HepG2 (cell line): ENCODE measurements at regions not wholly inside any gene's neighbourhood (a gene's known extent, or its start where the extent isn't known, plus 50 kb on each side); places are given as distances from the start of the nearest gene placed in this dataset.
A peak's percentile ranks its signal among the peaks of the same experiment; 100 is the strongest.

ENCODE experiments used
- ASH2L ChIP-seq: fragments of 300-600, 200-600 bp; sonication (generic); IDR thresholded peaks from 2 replicates; pipeline ENCODE4 v1.7.0; 2017; ENCODE audit warnings: low read depth, mild to moderate bottlenecking, moderate library complexity, mixed read lengths, low read length; ENCODE audit not compliant: insufficient read length
- BCL6 ChIP-seq: IDR thresholded peaks from 2 replicates; pipeline ENCODE4 v1.6.1; 2016; ENCODE audit warnings: missing genetic modification reagents, missing compliant biosample characterization
- CHD2 ChIP-seq: IDR thresholded peaks from 2 replicates; pipeline ENCODE4 v1.6.1; 2011; ENCODE audit warnings: low read depth, low read length, improper control_type of control experiment
- CREB1 ChIP-seq, 2 experiments: fragments of 450-650 bp in 1 of 2; IDR thresholded peaks; 2 replicates each; pipeline ENCODE4 v1.6.1; 2016 to 2017; ENCODE audit warnings: control low read depth in 1 of 2, mild to moderate bottlenecking in 1 of 2, missing compliant biosample characterization in 1 of 2, missing genetic modification characterization in 1 of 2
- MAFK ChIP-seq, 2 experiments: IDR thresholded peaks in 1 of 2; conservative IDR thresholded peaks in 1 of 2; 2 replicates each; pipeline ENCODE4 v1.6.1; 2011; ENCODE audit warnings: improper control_type of control experiment in 2 of 2, low read length in 2 of 2
- MAZ ChIP-seq, 2 experiments: sonication (generic) in 1 of 2; formaldehyde crosslinking in 1 of 2; IDR thresholded peaks; 2 replicates each; pipeline versions ENCODE4 v1.5.0 to v1.6.1; 2012 to 2020; ENCODE audit warnings: low read depth in 2 of 2, mild to moderate bottlenecking in 2 of 2, borderline replicate concordance in 1 of 2, improper control_type of control experiment in 1 of 2, low read length in 1 of 2, missing genetic modification reagents in 1 of 2, moderate library complexity in 1 of 2
- MEF2D ChIP-seq: sonication (generic); formaldehyde crosslinking; IDR thresholded peaks from 2 replicates; pipeline ENCODE4 v1.5.1; 2020; ENCODE audit warnings: mild to moderate bottlenecking, missing genetic modification reagents
- RAD21 ChIP-seq: fragments of 450-650 bp; formaldehyde crosslinking; IDR thresholded peaks from 2 replicates; pipeline ENCODE4 v1.5.0; 2020; ENCODE audit warnings: mild to moderate bottlenecking
- SMAD3 ChIP-seq: sonication (generic); formaldehyde crosslinking; IDR thresholded peaks from 2 replicates; pipeline ENCODE4 v1.4.0; 2020; ENCODE audit warnings: missing genetic modification reagents
- SMC3 ChIP-seq: IDR thresholded peaks from 2 replicates; pipeline ENCODE4 v1.6.1; 2011; ENCODE audit warnings: low read length, improper control_type of control experiment
- XRCC5 ChIP-seq: fragments of 200-400 bp; formaldehyde crosslinking; optimal IDR thresholded peaks from 2 replicates; pipeline ENCODE3; 2017; ENCODE audit warnings: mild to moderate bottlenecking, low read length
- ZNF124 ChIP-seq: sonication (generic); formaldehyde crosslinking; IDR thresholded peaks from 2 replicates; pipeline ENCODE4 v1.4.0; 2020; ENCODE audit warnings: missing genetic modification reagents
- ZNF281 ChIP-seq: sonication (generic); formaldehyde crosslinking; IDR thresholded peaks from 2 replicates; pipeline ENCODE4 v1.4.0; 2020; ENCODE audit warnings: missing genetic modification reagents, borderline replicate concordance
- ZNF350 ChIP-seq: sonication (generic); formaldehyde crosslinking; IDR thresholded peaks from 2 replicates; pipeline ENCODE4 v1.4.0; 2020; ENCODE audit warnings: mild to moderate bottlenecking, low read depth, missing genetic modification reagents, borderline replicate concordance
- ZNF570 ChIP-seq: sonication (generic); formaldehyde crosslinking; IDR thresholded peaks from 2 replicates; pipeline ENCODE4 v1.4.0; 2020; ENCODE audit warnings: mild to moderate bottlenecking, missing genetic modification reagents, borderline replicate concordance
- TF ChIP-seq, protein P1 (sequence below): sonication (generic); formaldehyde crosslinking; IDR thresholded peaks from 2 replicates; pipeline ENCODE4 v1.8.1; 2023; ENCODE audit warnings: mild to moderate bottlenecking, missing genetic modification reagents
- TF ChIP-seq, protein P2 (sequence below): sonication (generic); formaldehyde crosslinking; IDR thresholded peaks from 2 replicates; pipeline ENCODE4 v1.8.0; 2022; ENCODE audit warnings: low read depth, missing genetic modification reagents
- TF ChIP-seq, protein P3 (sequence below): sonication (generic); formaldehyde crosslinking; IDR thresholded peaks from 2 replicates; pipeline ENCODE4 v1.5.0; 2020; ENCODE audit warnings: mild to moderate bottlenecking, missing genetic modification reagents, moderate library complexity
- TF ChIP-seq, protein P4 (sequence below), 2 experiments: sonication (generic) in 1 of 2; formaldehyde crosslinking in 1 of 2; IDR thresholded peaks; 2 replicates each; pipeline versions ENCODE4 v1.4.0 to v1.6.1; 2018 to 2020; ENCODE audit warnings: missing genetic modification reagents in 2 of 2, borderline replicate concordance in 1 of 2, low read depth in 1 of 2, mild to moderate bottlenecking in 1 of 2, missing biosample characterization in 1 of 2

- TF ChIP-seq MAZ (IDR thresholded peaks at IDR 0.05; ENCODE audit: borderline replicate concordance, low read depth, low read length) (peak; percentile 67; the same call in 1 of the 2 replicates), MAZ (CRISPR knock-in tag; IDR thresholded peaks at IDR 0.05; ENCODE audit: low read depth) (no peak), ASH2L (peak; percentile 36), SMAD3 (CRISPR knock-in tag) (no peak), RAD21 (peak; percentile 61; the same call in 1 of the 2 replicates), ZNF124 (CRISPR knock-in tag) (no peak), ZNF350 (CRISPR knock-in tag) (no peak), SMC3 (peak; percentile 81), CREB1 (IDR thresholded peaks at IDR 0.05) (no peak), CREB1 (CRISPR knock-in tag; IDR thresholded peaks at IDR 0.05) (peak; percentile 24; the same call in 1 of the 2 replicates), ZNF281 (CRISPR knock-in tag) (peak; percentile 88), CHD2 (peak; percentile 48; the same call in 1 of the 2 replicates), MEF2D (no peak), MAFK (conservative IDR thresholded peaks at IDR 0.05 in 1 of 2, IDR thresholded peaks at IDR 0.05 in 1 of 2; ENCODE audit: low read length in 2 of 2) (no peak), ZNF570 (CRISPR knock-in tag) (no peak), XRCC5 (peak; percentile 80), BCL6 (CRISPR knock-in tag) (no peak)
- TF ChIP-seq, protein P1, sequence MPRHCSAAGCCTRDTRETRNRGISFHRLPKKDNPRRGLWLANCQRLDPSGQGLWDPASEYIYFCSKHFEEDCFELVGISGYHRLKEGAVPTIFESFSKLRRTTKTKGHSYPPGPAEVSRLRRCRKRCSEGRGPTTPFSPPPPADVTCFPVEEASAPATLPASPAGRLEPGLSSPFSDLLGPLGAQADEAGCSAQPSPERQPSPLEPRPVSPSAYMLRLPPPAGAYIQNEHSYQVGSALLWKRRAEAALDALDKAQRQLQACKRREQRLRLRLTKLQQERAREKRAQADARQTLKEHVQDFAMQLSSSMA (CRISPR knock-in tag), result no peak
- TF ChIP-seq, protein P2, sequence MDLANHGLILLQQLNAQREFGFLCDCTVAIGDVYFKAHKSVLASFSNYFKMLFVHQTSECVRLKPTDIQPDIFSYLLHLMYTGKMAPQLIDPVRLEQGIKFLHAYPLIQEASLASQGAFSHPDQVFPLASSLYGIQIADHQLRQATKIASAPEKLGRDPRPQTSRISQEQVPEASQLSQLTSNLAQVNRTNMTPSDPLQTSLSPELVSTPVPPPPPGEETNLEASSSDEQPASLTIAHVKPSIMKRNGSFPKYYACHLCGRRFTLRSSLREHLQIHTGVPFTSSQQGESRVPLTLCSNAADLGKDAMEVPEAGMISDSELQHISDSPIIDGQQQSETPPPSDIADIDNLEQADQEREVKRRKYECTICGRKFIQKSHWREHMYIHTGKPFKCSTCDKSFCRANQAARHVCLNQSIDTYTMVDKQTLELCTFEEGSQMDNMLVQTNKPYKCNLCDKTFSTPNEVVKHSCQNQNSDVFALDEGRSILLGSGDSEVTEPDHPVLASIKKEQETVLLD (CRISPR knock-in tag), result no peak
- TF ChIP-seq, protein P3, sequence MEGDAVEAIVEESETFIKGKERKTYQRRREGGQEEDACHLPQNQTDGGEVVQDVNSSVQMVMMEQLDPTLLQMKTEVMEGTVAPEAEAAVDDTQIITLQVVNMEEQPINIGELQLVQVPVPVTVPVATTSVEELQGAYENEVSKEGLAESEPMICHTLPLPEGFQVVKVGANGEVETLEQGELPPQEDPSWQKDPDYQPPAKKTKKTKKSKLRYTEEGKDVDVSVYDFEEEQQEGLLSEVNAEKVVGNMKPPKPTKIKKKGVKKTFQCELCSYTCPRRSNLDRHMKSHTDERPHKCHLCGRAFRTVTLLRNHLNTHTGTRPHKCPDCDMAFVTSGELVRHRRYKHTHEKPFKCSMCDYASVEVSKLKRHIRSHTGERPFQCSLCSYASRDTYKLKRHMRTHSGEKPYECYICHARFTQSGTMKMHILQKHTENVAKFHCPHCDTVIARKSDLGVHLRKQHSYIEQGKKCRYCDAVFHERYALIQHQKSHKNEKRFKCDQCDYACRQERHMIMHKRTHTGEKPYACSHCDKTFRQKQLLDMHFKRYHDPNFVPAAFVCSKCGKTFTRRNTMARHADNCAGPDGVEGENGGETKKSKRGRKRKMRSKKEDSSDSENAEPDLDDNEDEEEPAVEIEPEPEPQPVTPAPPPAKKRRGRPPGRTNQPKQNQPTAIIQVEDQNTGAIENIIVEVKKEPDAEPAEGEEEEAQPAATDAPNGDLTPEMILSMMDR (CRISPR knock-in tag), result peak; percentile 80
- TF ChIP-seq, protein P4, sequence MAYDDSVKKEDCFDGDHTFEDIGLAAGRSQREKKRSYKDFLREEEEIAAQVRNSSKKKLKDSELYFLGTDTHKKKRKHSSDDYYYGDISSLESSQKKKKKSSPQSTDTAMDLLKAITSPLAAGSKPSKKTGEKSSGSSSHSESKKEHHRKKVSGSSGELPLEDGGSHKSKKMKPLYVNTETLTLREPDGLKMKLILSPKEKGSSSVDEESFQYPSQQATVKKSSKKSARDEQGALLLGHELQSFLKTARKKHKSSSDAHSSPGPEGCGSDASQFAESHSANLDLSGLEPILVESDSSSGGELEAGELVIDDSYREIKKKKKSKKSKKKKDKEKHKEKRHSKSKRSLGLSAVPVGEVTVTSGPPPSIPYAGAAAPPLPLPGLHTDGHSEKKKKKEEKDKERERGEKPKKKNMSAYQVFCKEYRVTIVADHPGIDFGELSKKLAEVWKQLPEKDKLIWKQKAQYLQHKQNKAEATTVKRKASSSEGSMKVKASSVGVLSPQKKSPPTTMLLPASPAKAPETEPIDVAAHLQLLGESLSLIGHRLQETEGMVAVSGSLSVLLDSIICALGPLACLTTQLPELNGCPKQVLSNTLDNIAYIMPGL (CRISPR knock-in tag; IDR thresholded peaks at IDR 0.05; ENCODE audit: borderline replicate concordance in 1 of 2, low read depth in 1 of 2), result peak in 1 of 2 experiments; percentile 29; a peak in 1 of 4 replicates
Observed at GRCh38 chr16:87062569-87063442, 254.4 kb downstream of the C16orf95 start (continued).
